ENCODE measurements at regions not wholly inside any gene's neighbourhood (a gene's known extent, or its start where the extent isn't known, plus 50 kb on each side); places are given as distances from the start of the nearest gene placed in this dataset.

GRCh38 chr14:98137131-98138025 is 1134.6 kb downstream of the BCL11B start:
- peaks cover 0 to 13% of the 10 kb centered on the region in 2 donors for H3K4me1 ChIP-seq (ENCODE audit: control insufficient read depth in 2 of 2, insufficient read depth in 1 of 2, low read depth in 1 of 2, low read length in 2 of 2)
- H3K9me3 ChIP-seq (replicated peaks in 1 of 2; ENCODE audit: control insufficient read depth in 2 of 2, insufficient read depth in 1 of 2, low read depth in 1 of 2, low read length in 2 of 2) = peaks cover 0 to 2% of the 10 kb centered on the region in 2 donors
- H4K8ac ChIP-seq (ENCODE audit: low read depth, low read length) = no peak overlapping the region
- no peak overlapping the region for H2BK15ac ChIP-seq (ENCODE audit: low read length)
- no peak overlapping the region for H4K91ac ChIP-seq (ENCODE audit: low read depth, low read length, poor library complexity)
- no peak overlapping the region for H3K4ac ChIP-seq (ENCODE audit: low read length)
- no peak overlapping the region for H2BK120ac ChIP-seq (ENCODE audit: low read depth, low read length)
- no peak overlapping the region for H3K9ac ChIP-seq (ENCODE audit: low read depth, low read length, poor library complexity)
- H3K14ac ChIP-seq (ENCODE audit: low read length) = no peak overlapping the region
- no peaks in the 10 kb centered on the region for H3K79me1 ChIP-seq (ENCODE audit: low read depth, low read length)
- no peak overlapping the region for H3K4me3 ChIP-seq (ENCODE audit: low read length in 2 of 2)
- no peaks in the 10 kb centered on the region for H3K36me3 ChIP-seq (replicated peaks in 1 of 2; ENCODE audit: control insufficient read depth in 2 of 2, insufficient read depth in 2 of 2, low read length in 2 of 2)
- no peak overlapping the region for H3K4me2 ChIP-seq (ENCODE audit: insufficient read depth, low read length, poor library complexity, severe bottlenecking)
- H2AFZ ChIP-seq (ENCODE audit: low read length) = no peak overlapping the region
- no peak overlapping the region for H3K23ac ChIP-seq (ENCODE audit: low read depth, low read length, poor library complexity)
- no peak overlapping the region for H3K27ac ChIP-seq (replicated peaks; ENCODE audit: low read length)
- no peak overlapping the region for H3K18ac ChIP-seq (ENCODE audit: low read length)
- H2BK5ac ChIP-seq (ENCODE audit: low read length) = no peak overlapping the region
- no CpG with 5 or more reads among the region's 13 CpGs for WGBS, 2 donors (ENCODE audit: extremely low coverage in 2 of 2, insufficient read length in 2 of 2, insufficient replicate concordance in 1 of 2)
- peaks cover 0 to 17% (median 0%) of the 10 kb centered on the region in 3 experiments for H3K27me3 ChIP-seq (ENCODE audit: control insufficient read depth in 3 of 3, insufficient read depth in 3 of 3, low read depth in 1 of 3, low read length in 3 of 3)
- H2AK5ac ChIP-seq (ENCODE audit: low read depth, low read length) = no peak overlapping the region
- no peak overlapping the region for H2BK12ac ChIP-seq (ENCODE audit: low read length)
- DNase-seq (ENCODE audit: low spot score) = no peak

- WGBS, 2 donors (ENCODE audit: extremely low coverage in 2 of 2, insufficient read length in 2 of 2, insufficient replicate concordance in 1 of 2) = no CpG with 5 or more reads among the region's 6 CpGs
- Histone ChIP-seq H4K91ac (ENCODE audit: low read depth, low read length, poor library complexity) (no peak overlapping the region), H2AK5ac (ENCODE audit: low read depth, low read length) (no peak overlapping the region), H2BK120ac (ENCODE audit: low read depth, low read length) (no peak overlapping the region), H3K27ac (replicated peaks; ENCODE audit: low read length) (no peak overlapping the region), H3K79me1 (ENCODE audit: low read depth, low read length) (no peaks in the 10 kb centered on the region), H4K8ac (ENCODE audit: low read depth, low read length) (no peak overlapping the region), H2BK15ac (ENCODE audit: low read length) (no peak overlapping the region), H3K4me3 (ENCODE audit: low read length in 2 of 2) (no peak overlapping the region), H2AFZ (ENCODE audit: low read length) (no peak overlapping the region), H2BK5ac (ENCODE audit: low read length) (no peak overlapping the region), H3K4ac (ENCODE audit: low read length) (no peak overlapping the region), H3K9me3 (replicated peaks in 1 of 2; ENCODE audit: control insufficient read depth in 2 of 2, insufficient read depth in 1 of 2, low read depth in 1 of 2, low read length in 2 of 2) (peaks cover 0 to 2% of the 10 kb centered on the region in 2 donors), H3K23ac (ENCODE audit: low read depth, low read length, poor library complexity) (no peak overlapping the region), H3K27me3 (ENCODE audit: control insufficient read depth in 3 of 3, insufficient read depth in 3 of 3, low read depth in 1 of 3, low read length in 3 of 3) (peaks cover 0 to 17% (median 0%) of the 10 kb centered on the region in 3 experiments), H3K4me1 (ENCODE audit: control insufficient read depth in 2 of 2, insufficient read depth in 1 of 2, low read depth in 1 of 2, low read length in 2 of 2) (peaks cover 0 to 13% of the 10 kb centered on the region in 2 donors), H3K9ac (ENCODE audit: low read depth, low read length, poor library complexity) (no peak overlapping the region), H3K18ac (ENCODE audit: low read length) (no peak overlapping the region), H3K14ac (ENCODE audit: low read length) (no peak overlapping the region), H3K4me2 (ENCODE audit: insufficient read depth, low read length, poor library complexity, severe bottlenecking) (no peak overlapping the region), H3K36me3 (replicated peaks in 1 of 2; ENCODE audit: control insufficient read depth in 2 of 2, insufficient read depth in 2 of 2, low read length in 2 of 2) (no peaks in the 10 kb centered on the region), H2BK12ac (ENCODE audit: low read length) (no peak overlapping the region)
- peak; percentile 43 for DNase-seq (ENCODE audit: low spot score)
These were observed 1133.3 kb downstream of the BCL11B start for GRCh38 chr14:98138666-98139065.

- no peak overlapping the region for H3K23ac ChIP-seq (ENCODE audit: low read depth, low read length, poor library complexity)
- H3K9me3 ChIP-seq (replicated peaks in 1 of 2; ENCODE audit: control insufficient read depth in 2 of 2, insufficient read depth in 1 of 2, low read depth in 1 of 2, low read length in 2 of 2) = peaks cover 0 to 2% of the 10 kb centered on the region in 2 donors
- H3K27me3 ChIP-seq (ENCODE audit: control insufficient read depth in 3 of 3, insufficient read depth in 3 of 3, low read depth in 1 of 3, low read length in 3 of 3) = peaks cover 0 to 10% (median 0%) of the 10 kb centered on the region in 3 experiments
- no peak overlapping the region for H3K4me2 ChIP-seq (ENCODE audit: insufficient read depth, low read length, poor library complexity, severe bottlenecking)
- no peak overlapping the region for H4K91ac ChIP-seq (ENCODE audit: low read depth, low read length, poor library complexity)
- no peaks in the 10 kb centered on the region for H3K36me3 ChIP-seq (replicated peaks in 1 of 2; ENCODE audit: control insufficient read depth in 2 of 2, insufficient read depth in 2 of 2, low read length in 2 of 2)
- H4K8ac ChIP-seq (ENCODE audit: low read depth, low read length) = no peak overlapping the region
- WGBS, 2 donors (ENCODE audit: extremely low coverage in 2 of 2, insufficient read length in 2 of 2, insufficient replicate concordance in 1 of 2) = no CpG with 5 or more reads among the region's 7 CpGs
- H2BK120ac ChIP-seq (ENCODE audit: low read depth, low read length) = no peak overlapping the region
- no peak overlapping the region for H3K14ac ChIP-seq (ENCODE audit: low read length)
- H3K9ac ChIP-seq (ENCODE audit: low read depth, low read length, poor library complexity) = no peak overlapping the region
- no peak overlapping the region for H2BK12ac ChIP-seq (ENCODE audit: low read length)
- H3K4me3 ChIP-seq (ENCODE audit: low read length in 2 of 2) = no peak overlapping the region
- H3K18ac ChIP-seq (ENCODE audit: low read length) = no peak overlapping the region
- no peak overlapping the region for H3K27ac ChIP-seq (replicated peaks; ENCODE audit: low read length)
- peaks cover 0 to 10% of the 10 kb centered on the region in 2 donors for H3K4me1 ChIP-seq (ENCODE audit: control insufficient read depth in 2 of 2, insufficient read depth in 1 of 2, low read depth in 1 of 2, low read length in 2 of 2)
- H3K4ac ChIP-seq (ENCODE audit: low read length) = no peak overlapping the region
- no peaks in the 10 kb centered on the region for H3K79me1 ChIP-seq (ENCODE audit: low read depth, low read length)
- H2BK5ac ChIP-seq (ENCODE audit: low read length) = no peak overlapping the region
- H2AFZ ChIP-seq (ENCODE audit: low read length) = no peak overlapping the region
- no peak for DNase-seq (ENCODE audit: low spot score)
- H2BK15ac ChIP-seq (ENCODE audit: low read length) = no peak overlapping the region
- H2AK5ac ChIP-seq (ENCODE audit: low read depth, low read length) = no peak overlapping the region
These were observed 1131.0 kb downstream of the BCL11B start for GRCh38 chr14:98140862-98141530.

- no CpG with 5 or more reads among the region's 1 CpG for WGBS, 2 donors (ENCODE audit: extremely low coverage in 2 of 2, insufficient read length in 2 of 2, insufficient replicate concordance in 1 of 2)
- H4K91ac ChIP-seq (ENCODE audit: low read depth, low read length, poor library complexity) = no peak overlapping the region
These were observed 1128.4 kb downstream of the BCL11B start for GRCh38 chr14:98143566-98143965.

More at GRCh38 chr14:98143566-98143965, 1128.4 kb downstream of the BCL11B start:
- H3K4me1 ChIP-seq (ENCODE audit: control insufficient read depth in 2 of 2, insufficient read depth in 1 of 2, low read depth in 1 of 2, low read length in 2 of 2) = peaks cover 0 to 2% of the 10 kb centered on the region in 2 donors
- H3K23ac ChIP-seq (ENCODE audit: low read depth, low read length, poor library complexity) = no peak overlapping the region
- H3K9me3 ChIP-seq (replicated peaks in 1 of 2; ENCODE audit: control insufficient read depth in 2 of 2, insufficient read depth in 1 of 2, low read depth in 1 of 2, low read length in 2 of 2) = no peaks in the 10 kb centered on the region
- no peak overlapping the region for H3K18ac ChIP-seq (ENCODE audit: low read length)
- no peak overlapping the region for H2BK120ac ChIP-seq (ENCODE audit: low read depth, low read length)
- no peak overlapping the region for H2BK15ac ChIP-seq (ENCODE audit: low read length)
- H3K79me1 ChIP-seq (ENCODE audit: low read depth, low read length) = no peaks in the 10 kb centered on the region
- no peak overlapping the region for H4K8ac ChIP-seq (ENCODE audit: low read depth, low read length)
- no peak overlapping the region for H3K9ac ChIP-seq (ENCODE audit: low read depth, low read length, poor library complexity)
- no peak overlapping the region for H2AK5ac ChIP-seq (ENCODE audit: low read depth, low read length)
- H2BK5ac ChIP-seq (ENCODE audit: low read length) = no peak overlapping the region
- H3K4ac ChIP-seq (ENCODE audit: low read length) = no peak overlapping the region
- H2AFZ ChIP-seq (ENCODE audit: low read length) = no peak overlapping the region
- no peaks in the 10 kb centered on the region for H3K36me3 ChIP-seq (replicated peaks in 1 of 2; ENCODE audit: control insufficient read depth in 2 of 2, insufficient read depth in 2 of 2, low read length in 2 of 2)
- no peak overlapping the region for H2BK12ac ChIP-seq (ENCODE audit: low read length)
- no peak overlapping the region for H3K4me3 ChIP-seq (ENCODE audit: low read length in 2 of 2)
- H3K27ac ChIP-seq (replicated peaks; ENCODE audit: low read length) = no peak overlapping the region
- no peak for DNase-seq (ENCODE audit: low spot score)
- H3K27me3 ChIP-seq (ENCODE audit: control insufficient read depth in 3 of 3, insufficient read depth in 3 of 3, low read depth in 1 of 3, low read length in 3 of 3) = peaks cover 0 to 4% (median 0%) of the 10 kb centered on the region in 3 experiments
- H3K14ac ChIP-seq (ENCODE audit: low read length) = no peak overlapping the region
- H3K4me2 ChIP-seq (ENCODE audit: insufficient read depth, low read length, poor library complexity, severe bottlenecking) = no peak overlapping the region
